Activated T-helper 2 cell treated with anti-CD3 and anti-CD28 coated beads, Interferon-gamma antibody, Interleukin-2, Interleukin-4, amounts not matched to agents 10 μg/mL and 5 μg/mL and 100 μg/mL, durations not matched to agents 14 hours and 24 hours and 36 hours (primary cell): ENCODE measurements at regions not wholly inside any gene's neighbourhood (a gene's known extent, or its start where the extent isn't known, plus 50 kb on each side); places are given as distances from the start of the nearest gene placed in this dataset.

Source experiments
- DNase-seq: peaks from one replicate; pipeline ENCODE4 v3.0.0; 2021; ENCODE audit warnings: low spot score
- H3K27ac Mint-ChIP-seq: one replicate; pipeline ENCODE4 v1.8.0; 2021; ENCODE audit warnings: mixed read lengths
- H3K27me3 Mint-ChIP-seq: one replicate; pipeline ENCODE4 v1.8.0; 2021; ENCODE audit warnings: low read depth, mixed read lengths
- H3K36me3 Mint-ChIP-seq: one replicate; pipeline ENCODE4 v1.8.0; 2021; ENCODE audit warnings: low read depth, mixed read lengths
- H3K4me1 Mint-ChIP-seq: one replicate; pipeline ENCODE4 v1.8.0; 2021; ENCODE audit warnings: low read depth, mixed read lengths
- H3K4me3 Mint-ChIP-seq: one replicate; pipeline ENCODE4 v1.8.0; 2021; ENCODE audit warnings: low read depth, mild to moderate bottlenecking, moderate library complexity, mixed read lengths
- H3K9me3 Mint-ChIP-seq: one replicate; pipeline ENCODE4 v1.8.0; 2021; ENCODE audit warnings: mixed read lengths
- intact Hi-C: fragments of 100-400 bp; cut with micrococcal nuclease; formaldehyde crosslinking; loops from one replicate; pipeline ENCODE4 v1.15.1; 2023

DNA sequence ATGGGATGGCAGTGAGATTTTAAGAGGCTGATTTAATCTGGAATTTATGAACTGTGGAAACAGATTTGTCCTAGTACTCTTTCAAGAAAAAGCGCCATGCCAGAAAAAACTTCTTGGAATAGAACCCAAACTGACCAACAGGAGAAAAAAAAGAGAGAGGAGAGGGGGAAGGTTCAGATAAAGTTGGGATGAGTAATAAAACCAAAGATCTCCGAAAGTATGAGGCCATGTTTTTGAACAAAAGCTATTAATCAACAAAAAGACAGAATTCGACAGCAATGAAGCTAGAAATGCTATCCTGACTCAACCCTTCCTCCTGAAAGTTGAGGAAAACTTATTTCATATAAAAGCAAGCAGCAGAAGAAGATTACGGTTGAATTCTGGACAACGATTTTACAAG lies 135.5 kb downstream of the CEMIP2 start:
- Mint-ChIP-seq H3K4me1 (peaks cover 4% of the 10 kb centered on the region), H3K27me3 (peaks cover 16% of the 10 kb centered on the region), H3K4me3 (no peak overlapping the region), H3K36me3 (no peaks in the 10 kb centered on the region), H3K27ac (no peak overlapping the region), H3K9me3 (no peaks in the 10 kb centered on the region)
- intact Hi-C loops: no loop called here
- no peak for DNase-seq

DNA sequence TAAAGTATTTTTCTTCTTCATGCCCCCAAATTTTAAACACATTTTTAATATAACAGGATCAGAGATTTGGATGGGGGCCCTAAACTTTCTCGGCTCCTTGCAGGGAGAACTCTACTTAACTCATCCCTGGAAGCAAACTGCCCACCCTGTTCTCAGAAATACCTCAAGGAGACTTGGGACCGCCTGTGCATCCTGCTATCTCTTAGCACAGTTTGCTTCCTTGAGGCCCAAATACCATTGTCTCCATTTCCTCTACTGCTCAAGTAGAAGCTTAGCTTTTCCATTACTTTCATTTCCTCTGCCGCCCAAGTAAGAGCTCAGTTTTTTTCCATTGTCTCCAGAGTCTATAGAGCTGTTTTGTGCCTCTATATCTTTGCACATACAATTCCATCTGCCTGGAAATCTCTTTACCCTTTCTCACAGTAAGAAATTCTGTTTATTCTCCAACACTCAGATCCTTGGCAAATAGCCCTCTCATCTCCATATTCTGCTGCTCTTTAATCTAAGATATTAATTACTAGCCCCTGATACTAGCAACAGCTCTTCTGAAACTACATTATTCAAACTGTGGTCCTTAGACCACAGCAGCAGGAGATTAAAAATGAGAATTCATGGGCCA lies 137.8 kb downstream of the CEMIP2 start:
- intact Hi-C loops: no loop called here
- peaks cover 4% of the 10 kb centered on the region for H3K4me1 Mint-ChIP-seq

DNA sequence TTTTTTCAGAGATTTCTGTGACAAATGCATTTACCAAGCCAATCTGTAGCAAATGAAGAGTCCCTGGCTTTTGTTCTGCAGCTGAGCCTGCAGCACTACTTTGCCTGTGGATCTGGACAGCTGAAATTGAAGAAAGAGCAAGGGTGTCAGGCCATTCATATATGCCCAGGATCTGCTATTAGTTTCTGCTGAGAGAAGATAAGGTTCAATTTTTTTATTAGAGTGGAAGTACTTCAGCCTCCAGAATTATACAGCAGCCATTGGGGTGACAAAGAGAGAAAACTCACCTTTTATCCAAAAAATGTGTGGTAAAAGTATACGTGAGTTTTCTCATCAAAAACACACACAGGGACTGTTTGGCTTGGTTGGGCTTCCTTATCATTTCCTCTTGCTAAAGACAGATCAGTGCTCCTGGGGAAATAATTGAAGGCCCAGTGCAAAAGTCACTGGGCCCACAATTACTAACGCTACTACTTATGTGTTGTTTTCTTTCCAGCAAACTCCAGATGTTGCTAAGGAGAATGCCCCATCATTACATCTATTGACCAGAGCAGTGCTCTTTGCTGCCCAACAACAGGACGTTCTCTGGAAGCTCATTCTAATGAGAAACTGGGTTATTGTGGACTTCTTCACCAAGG lies 138.6 kb downstream of the CEMIP2 start:
- Mint-ChIP-seq H3K9me3 (no peaks in the 10 kb centered on the region), H3K27ac (no peak overlapping the region), H3K36me3 (no peaks in the 10 kb centered on the region), H3K27me3 (peaks cover 17% of the 10 kb centered on the region), H3K4me3 (no peak overlapping the region), H3K4me1 (peaks cover 4% of the 10 kb centered on the region)
- no peak for DNase-seq
- intact Hi-C loops: no loop called here

More for the DNA sequence above, 137.8 kb downstream of the CEMIP2 start:
- H3K9me3 Mint-ChIP-seq: no peaks in the 10 kb centered on the region
- no peak for DNase-seq
- no peak overlapping the region for H3K4me3 Mint-ChIP-seq
- peaks cover 18% of the 10 kb centered on the region for H3K27me3 Mint-ChIP-seq
- H3K36me3 Mint-ChIP-seq: no peaks in the 10 kb centered on the region
- no peak overlapping the region for H3K27ac Mint-ChIP-seq

DNA sequence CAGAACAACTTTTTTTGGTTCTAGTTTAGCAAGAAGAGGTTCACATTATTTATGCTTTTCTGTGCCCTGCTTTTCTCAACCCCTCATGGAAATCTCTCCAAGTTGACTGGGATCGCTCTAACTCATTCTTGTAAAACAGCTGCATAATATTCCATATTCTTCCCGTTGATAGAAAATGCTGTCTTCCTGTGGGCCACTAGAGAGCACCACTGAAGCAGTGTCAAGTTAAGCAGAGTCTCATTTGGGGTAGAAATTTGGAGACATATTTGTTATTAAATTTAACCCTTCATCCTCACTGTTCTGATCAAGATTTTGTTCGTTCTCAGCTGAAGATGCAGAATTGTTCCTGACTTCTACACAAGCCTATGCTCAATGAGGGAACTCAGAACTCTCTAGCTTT lies 140.1 kb downstream of the CEMIP2 start:
- Mint-ChIP-seq H3K27ac (no peak overlapping the region), H3K27me3 (peaks cover 17% of the 10 kb centered on the region), H3K9me3 (no peaks in the 10 kb centered on the region), H3K4me1 (peaks cover 4% of the 10 kb centered on the region), H3K4me3 (no peak overlapping the region), H3K36me3 (no peaks in the 10 kb centered on the region)
- intact Hi-C loops: no loop called here
- DNase-seq: no peak

DNA sequence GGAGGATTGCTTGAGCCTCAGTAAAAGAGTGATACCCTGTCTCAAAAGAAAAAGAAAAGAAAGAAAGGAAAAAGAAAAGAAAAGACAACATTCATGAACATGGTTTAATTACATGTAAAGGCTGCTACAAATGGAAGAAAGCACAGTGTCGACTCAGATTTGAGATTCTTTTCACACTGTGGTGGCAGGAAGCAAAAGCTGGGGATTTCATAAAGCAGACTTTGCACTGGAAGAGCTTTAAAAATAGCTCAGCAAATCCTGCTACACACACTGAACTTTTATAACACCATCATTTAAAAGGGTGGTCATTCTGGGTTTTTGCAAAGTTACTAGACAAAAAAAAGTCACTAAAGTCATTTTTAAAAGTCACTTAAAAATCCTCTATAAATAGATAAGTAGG lies 140.8 kb downstream of the CEMIP2 start:
- no peak for DNase-seq
- Mint-ChIP-seq H3K27me3 (peaks cover 17% of the 10 kb centered on the region), H3K9me3 (no peaks in the 10 kb centered on the region), H3K36me3 (no peaks in the 10 kb centered on the region), H3K4me1 (peaks cover 4% of the 10 kb centered on the region), H3K4me3 (no peak overlapping the region), H3K27ac (no peak overlapping the region)
- intact Hi-C loops: no loop called here

DNA sequence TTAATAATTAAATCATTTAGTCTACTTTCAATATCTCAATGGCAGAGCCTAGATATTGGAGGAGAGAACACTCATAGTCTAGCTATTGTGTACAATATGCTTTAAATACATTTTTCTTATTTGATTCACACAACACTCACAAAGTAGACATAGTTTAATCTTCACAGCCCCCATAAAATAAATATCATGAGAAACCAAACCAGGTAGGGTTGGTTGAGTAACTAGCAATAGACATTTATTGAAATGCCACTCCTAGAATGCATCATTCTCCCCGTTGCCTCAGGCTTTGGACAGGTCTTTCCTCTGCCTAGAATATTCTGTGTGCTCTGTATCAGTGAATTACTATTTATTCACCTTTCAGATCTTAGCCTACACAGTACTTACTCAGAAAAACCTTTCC lies 141.9 kb downstream of the CEMIP2 start:
- no peak for DNase-seq
- Mint-ChIP-seq H3K36me3 (no peaks in the 10 kb centered on the region), H3K27ac (no peak overlapping the region), H3K9me3 (no peaks in the 10 kb centered on the region), H3K4me3 (no peak overlapping the region), H3K27me3 (peaks cover 17% of the 10 kb centered on the region), H3K4me1 (peaks cover 4% of the 10 kb centered on the region)
- intact Hi-C loops: no loop called here

DNA sequence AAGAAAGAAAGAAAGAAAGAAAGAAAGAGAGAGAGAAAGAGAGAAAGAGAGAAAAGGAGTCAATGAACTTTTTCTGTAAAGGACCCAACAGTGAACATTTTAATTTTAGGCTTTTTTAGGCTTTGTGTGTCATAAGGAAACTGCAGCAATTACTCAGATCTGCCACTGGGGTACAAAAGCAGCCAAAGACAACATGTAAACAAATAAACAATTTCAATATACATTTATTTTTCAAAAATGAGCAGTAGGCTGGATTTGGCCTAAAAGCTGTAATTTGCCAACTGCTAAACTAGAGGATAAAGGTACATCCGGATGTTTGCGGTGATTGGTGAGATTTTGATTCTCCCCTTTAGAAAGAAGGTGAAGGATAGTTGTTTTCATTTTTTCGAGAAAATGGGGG lies 143.6 kb downstream of the CEMIP2 start:
- no peaks in the 10 kb centered on the region for H3K36me3 Mint-ChIP-seq
- no peak overlapping the region for H3K4me3 Mint-ChIP-seq

DNA sequence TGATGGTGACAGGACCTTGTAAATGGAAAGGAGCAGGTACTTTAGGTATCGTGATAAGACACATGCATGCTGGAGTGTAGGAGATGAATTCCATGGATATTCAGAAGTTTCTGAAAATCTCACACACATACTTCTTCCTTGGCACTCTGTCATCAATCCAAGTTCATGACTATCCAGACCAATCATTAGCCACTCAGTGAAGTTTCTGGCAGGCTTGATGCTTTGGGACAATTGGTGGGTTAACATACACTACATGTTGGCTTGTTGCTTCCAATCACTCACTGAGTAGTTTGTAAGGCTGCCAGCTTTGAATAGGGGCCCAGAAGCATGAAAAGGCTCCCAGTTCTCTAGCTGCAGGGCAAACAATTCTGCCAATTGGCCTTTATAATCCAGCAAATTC lies 147.6 kb downstream of the CEMIP2 start:
- Mint-ChIP-seq H3K9me3 (peaks cover 9% of the 10 kb centered on the region), H3K4me3 (no peak overlapping the region), H3K27ac (no peak overlapping the region), H3K27me3 (peaks cover 12% of the 10 kb centered on the region), H3K4me1 (no peaks in the 10 kb centered on the region), H3K36me3 (no peaks in the 10 kb centered on the region)
- DNase-seq: no peak
- intact Hi-C loops: no loop called here

More for the DNA sequence above, 143.6 kb downstream of the CEMIP2 start:
- Mint-ChIP-seq H3K27me3 (peaks cover 14% of the 10 kb centered on the region), H3K9me3 (no peaks in the 10 kb centered on the region), H3K27ac (no peak overlapping the region), H3K4me1 (no peaks in the 10 kb centered on the region)
- intact Hi-C loops: no loop called here
- no peak for DNase-seq

DNA sequence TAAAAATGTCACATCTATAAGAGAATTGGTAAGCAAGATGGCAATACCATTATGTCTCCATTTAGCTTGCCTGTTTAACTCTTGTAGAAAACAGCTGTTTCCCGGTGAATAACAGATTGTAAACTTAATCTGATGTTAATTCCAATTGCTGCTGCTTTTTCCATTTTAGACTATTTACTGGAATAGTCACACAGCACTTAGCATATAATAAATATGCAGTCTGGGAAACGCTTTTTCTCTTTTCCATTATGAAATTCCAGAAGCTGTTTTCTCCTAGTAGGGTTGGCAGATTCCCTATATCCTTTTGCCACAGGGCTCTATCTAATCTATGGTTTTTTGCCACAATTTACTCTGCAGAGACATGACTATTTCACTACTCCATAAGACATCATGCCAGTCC lies 148.0 kb downstream of the CEMIP2 start:
- Mint-ChIP-seq H3K9me3 (peaks cover 9% of the 10 kb centered on the region), H3K27ac (no peak overlapping the region), H3K27me3 (peaks cover 12% of the 10 kb centered on the region), H3K4me1 (no peaks in the 10 kb centered on the region), H3K36me3 (no peaks in the 10 kb centered on the region), H3K4me3 (no peak overlapping the region)
- no peak for DNase-seq
- intact Hi-C loops: no loop called here

DNA sequence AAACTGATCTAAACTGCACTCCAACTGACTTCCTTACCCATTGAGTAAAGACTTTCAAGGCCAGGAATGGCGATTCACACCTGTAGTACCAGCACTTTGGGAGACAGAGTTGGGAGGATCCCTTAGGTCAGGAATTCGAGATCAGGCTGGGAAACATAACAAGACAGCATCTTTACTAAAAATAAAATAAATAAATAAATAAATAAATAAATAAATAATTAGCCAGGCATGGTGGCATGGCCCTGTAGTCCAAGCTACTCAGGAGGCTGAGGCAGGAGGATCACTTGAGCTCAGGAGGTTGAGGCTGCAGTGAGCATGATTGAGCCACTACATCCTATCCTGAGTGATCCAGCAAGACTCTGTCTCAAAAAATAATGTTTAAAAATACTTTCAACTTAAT lies 148.4 kb downstream of the CEMIP2 start:
- no peaks in the 10 kb centered on the region for H3K36me3 Mint-ChIP-seq
- no peaks in the 10 kb centered on the region for H3K4me1 Mint-ChIP-seq
- H3K9me3 Mint-ChIP-seq: peaks cover 9% of the 10 kb centered on the region
- intact Hi-C loops: no loop called here
- H3K27ac Mint-ChIP-seq: no peak overlapping the region
- no peak overlapping the region for H3K4me3 Mint-ChIP-seq
- peaks cover 12% of the 10 kb centered on the region for H3K27me3 Mint-ChIP-seq
- no peak for DNase-seq

DNA sequence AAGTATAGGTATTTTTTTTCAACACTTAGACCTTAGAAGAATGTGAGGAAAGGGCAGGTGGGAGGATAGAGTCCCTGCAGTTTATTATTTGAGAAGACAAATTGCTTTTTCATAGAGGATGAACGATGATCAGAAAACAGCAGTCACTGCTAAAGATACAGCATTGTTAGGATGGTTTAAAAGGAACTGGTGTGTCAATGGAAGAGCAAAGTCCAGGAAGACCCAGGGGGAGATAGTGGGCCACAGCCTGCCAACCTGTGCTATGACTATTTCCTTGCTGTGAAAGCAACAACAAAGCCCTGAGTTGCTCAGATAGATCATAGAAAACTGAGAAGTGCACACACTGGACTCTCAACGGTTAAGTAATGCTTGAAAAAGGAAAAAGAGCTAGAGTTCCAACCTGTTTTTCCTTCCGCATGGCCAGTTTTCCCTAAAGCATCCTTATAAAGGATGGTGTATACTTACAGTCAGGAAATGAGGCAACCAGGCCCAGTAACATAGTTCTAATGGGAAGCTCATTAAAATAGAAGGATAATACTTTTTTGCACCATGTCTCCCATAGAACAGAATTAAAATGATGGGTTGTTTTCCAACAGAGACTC lies 153.8 kb downstream of the CEMIP2 start:
- Mint-ChIP-seq H3K36me3 (no peaks in the 10 kb centered on the region), H3K4me3 (no peak overlapping the region), H3K4me1 (no peaks in the 10 kb centered on the region), H3K27me3 (peaks cover 4% of the 10 kb centered on the region), H3K27ac (no peak overlapping the region), H3K9me3 (peaks cover 14% of the 10 kb centered on the region)
- intact Hi-C loops: no loop called here
- no peak for DNase-seq

DNA sequence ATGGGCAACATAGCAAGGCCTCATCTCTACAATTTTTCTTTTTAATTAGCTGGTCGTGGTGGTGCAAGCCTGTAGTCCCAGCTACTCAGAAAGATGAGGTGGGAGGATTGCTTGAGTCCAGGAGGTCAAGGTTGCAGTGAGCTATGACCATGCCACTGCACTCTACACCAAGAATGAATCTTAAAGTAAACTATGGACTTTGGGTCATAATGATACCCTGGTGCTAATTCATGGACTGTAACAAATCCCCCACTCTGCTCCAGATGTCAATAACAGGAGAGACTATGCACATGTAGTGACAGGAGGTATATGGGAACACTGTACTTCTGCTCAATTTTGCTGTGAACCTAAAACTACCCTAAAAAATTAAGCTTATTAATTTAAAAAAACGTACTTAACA lies 155.4 kb downstream of the CEMIP2 start:
- Mint-ChIP-seq H3K4me3 (no peak overlapping the region), H3K36me3 (no peaks in the 10 kb centered on the region), H3K9me3 (peaks cover 14% of the 10 kb centered on the region), H3K4me1 (no peaks in the 10 kb centered on the region), H3K27me3 (peaks cover 4% of the 10 kb centered on the region), H3K27ac (no peak overlapping the region)
- intact Hi-C loops: no loop called here
- DNase-seq: no peak

DNA sequence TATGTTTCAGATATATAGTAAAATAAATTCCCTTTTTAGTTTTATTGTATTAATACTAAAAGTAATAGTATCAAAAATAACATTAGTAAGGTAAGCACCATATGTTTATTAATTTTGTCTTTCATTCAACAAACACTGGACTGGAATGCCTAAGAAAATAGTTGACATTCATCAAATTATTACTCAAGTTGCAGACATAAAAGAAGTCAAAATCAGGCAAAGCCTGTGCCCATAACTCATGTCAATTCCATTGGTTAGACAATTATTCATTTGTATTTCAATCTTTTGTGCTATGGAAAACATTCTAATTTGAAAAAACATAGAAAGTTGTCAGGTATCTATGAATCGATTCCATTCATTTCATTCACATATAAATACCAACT lies 158.9 kb downstream of the CEMIP2 start:
- Mint-ChIP-seq H3K27me3 (peaks cover 4% of the 10 kb centered on the region), H3K36me3 (no peaks in the 10 kb centered on the region), H3K4me1 (no peaks in the 10 kb centered on the region), H3K9me3 (peaks cover 5% of the 10 kb centered on the region), H3K4me3 (no peak overlapping the region), H3K27ac (no peak overlapping the region)
- intact Hi-C loops: loop anchor here (10.0 kb wide), 3 partner anchors 75 to 415 kb away; no protein-coding TSS in a partner anchor
- DNase-seq: no peak
